GM10266 (cell line): ENCODE measurements at regions not wholly inside any gene's neighbourhood (a gene's known extent, or its start where the extent isn't known, plus 50 kb on each side); places are given as distances from the start of the nearest gene placed in this dataset.

Experiments
- DNase-seq: peaks from one replicate; pipeline ENCODE4 v3.0.0; 2012; ENCODE audit errors: extremely low spot score
- CTCF ChIP-seq: IDR thresholded peaks from 2 replicates; pipeline ENCODE4 v1.5.1; 2012; ENCODE audit warnings: mild to moderate bottlenecking, low read depth; ENCODE audit not compliant: control insufficient read depth, insufficient read depth; ENCODE audit errors: missing control alignments

GRCh38 chr5:153136910-153137614 lies 353.4 kb upstream of the GRIA1 start:
- no peak for TF ChIP-seq CTCF
- DNase-seq, result no peak

- no peak for DNase-seq
- TF ChIP-seq CTCF, result peak; percentile 62
These were observed 342.4 kb upstream of the GRIA1 start for GRCh38 chr5:153147891-153148623.

GRCh38 chr5:153148624-153148976 lies 341.9 kb upstream of the GRIA1 start:
- DNase-seq, result no peak
- no peak for TF ChIP-seq CTCF

- TF ChIP-seq CTCF, result no peak
- no peak for DNase-seq
These were observed 338.9 kb upstream of the GRIA1 start for GRCh38 chr5:153151558-153151957.

- no peak for DNase-seq
- no peak for TF ChIP-seq CTCF
These were observed 337.4 kb upstream of the GRIA1 start for GRCh38 chr5:153153086-153153485.

- TF ChIP-seq CTCF, result no peak
- no peak for DNase-seq
These were observed 333.3 kb upstream of the GRIA1 start for GRCh38 chr5:153157156-153157555.

GRCh38 chr5:153158608-153159007 lies 331.9 kb upstream of the GRIA1 start:
- no peak for TF ChIP-seq CTCF
- DNase-seq, result no peak
